Retina (tissue), 1 donor: ENCODE measurements at regions not wholly inside any gene's neighbourhood (a gene's known extent, or its start where the extent isn't known, plus 50 kb on each side); places are given as distances from the start of the nearest gene placed in this dataset.
"Not testable (repeated sequence)": the region's sequence is repeated elsewhere in the genome, so short reads cannot be mapped to it uniquely, and the experiment has no call there.

Experiments
- DNase-seq: peaks from one replicate; pipeline ENCODE4 v3.0.0-alpha.2; 2016

DNA sequence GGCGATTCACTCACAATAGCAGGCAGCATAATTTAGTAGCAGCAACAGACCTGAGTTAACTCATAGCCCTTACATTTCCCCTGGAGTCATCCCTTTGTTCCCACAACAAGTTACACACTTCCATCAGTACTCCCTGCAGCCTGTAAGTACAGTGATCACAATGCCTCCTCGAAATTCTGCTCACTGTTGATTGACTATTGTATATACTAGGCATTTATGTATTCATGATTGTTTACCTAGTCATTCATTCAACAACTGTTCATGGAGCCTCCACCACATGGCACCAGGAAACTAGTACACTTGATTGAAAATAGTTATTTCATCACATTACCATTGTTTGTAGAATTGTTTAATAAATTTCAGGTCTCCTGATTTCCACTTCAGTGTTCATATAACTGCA is 71.4 kb upstream of the P3H2 start:
- DNase-seq: no peak

DNA sequence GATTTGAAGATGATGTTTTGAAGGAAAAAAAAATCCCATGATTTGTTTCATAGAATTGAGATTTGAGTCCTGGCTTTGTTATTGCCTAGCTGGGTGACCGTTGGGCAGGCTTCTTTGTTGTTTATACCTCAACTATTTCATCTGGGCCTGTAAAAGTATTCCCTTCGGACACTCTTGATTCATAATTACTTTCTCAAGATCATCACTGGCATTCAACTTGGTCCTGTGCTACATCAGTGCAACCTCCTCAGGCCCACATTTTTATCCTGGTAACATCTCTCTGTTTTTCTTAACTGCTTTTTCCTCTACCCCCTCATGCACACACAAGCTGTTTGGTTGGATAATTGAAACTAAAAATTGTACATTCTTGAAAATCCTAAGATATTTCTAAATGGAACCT is 67.5 kb upstream of the P3H2 start:
- no peak for DNase-seq

DNA sequence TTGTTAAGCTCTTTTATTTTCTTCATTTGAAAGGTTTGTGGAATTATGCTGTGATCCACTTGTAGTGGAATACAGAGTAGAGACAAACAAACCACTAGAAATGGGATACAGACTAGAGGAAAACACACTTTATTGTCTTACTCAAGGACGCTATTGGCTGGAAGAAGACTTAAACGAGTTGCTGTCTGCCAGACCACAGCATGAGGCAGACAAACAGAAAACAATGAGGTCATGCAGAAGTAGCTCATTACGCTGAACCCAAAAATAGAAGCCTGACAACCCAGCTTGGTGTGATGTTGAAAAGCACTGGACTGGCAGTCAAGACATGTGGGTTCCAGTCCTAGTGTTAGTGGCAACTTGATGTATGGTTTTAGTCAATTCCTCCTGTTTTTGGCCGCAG is 62.4 kb upstream of the P3H2 start:
- DNase-seq: peak; percentile 37

DNA sequence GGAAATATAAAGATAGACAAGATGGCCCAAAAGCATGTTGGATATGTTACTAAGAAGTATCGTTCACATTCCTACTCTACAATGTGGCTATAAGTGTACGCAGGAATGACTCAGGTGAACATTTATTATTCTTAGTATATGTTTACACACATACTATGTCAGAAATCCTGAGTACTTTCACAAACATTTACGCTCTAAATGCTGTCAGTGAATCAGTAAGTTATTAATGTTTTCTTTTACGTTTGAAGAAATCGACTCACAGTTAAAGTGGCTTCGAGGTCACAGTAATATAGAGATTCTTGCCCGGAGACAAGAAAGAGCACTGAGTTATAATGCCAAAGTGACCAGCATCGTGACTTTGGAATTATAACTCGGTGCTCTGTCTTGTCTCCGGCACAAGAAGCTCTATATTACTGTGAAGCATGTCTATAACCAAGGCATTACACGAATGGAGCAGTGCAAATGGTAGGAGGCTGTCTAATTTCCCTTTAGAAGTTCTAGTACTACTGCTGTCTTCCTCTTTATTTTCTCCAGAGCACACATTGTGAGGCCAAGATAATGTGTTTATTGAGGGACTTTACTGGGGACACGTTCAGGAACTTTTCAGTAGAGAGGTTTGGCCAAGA is 61.8 kb upstream of the P3H2 start:
- no peak for DNase-seq

DNA sequence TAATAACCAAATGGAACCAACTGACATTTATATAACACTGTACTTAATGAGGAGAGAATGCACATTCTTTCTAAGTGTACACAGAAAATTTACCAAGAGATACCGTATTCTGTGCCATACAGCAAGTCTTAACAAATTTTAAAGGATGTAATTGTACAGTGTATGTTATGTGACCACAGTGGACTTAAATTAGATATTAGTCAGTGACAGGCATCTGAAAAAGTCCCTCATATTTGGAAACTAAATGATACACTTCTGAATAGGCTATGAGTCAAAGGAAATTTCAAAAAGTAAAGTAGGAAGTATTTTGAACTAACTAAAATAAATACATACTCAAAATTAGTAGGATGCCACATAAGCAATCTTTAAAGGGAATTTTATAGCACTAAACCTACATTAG is 59.6 kb upstream of the P3H2 start:
- no peak for DNase-seq

DNA sequence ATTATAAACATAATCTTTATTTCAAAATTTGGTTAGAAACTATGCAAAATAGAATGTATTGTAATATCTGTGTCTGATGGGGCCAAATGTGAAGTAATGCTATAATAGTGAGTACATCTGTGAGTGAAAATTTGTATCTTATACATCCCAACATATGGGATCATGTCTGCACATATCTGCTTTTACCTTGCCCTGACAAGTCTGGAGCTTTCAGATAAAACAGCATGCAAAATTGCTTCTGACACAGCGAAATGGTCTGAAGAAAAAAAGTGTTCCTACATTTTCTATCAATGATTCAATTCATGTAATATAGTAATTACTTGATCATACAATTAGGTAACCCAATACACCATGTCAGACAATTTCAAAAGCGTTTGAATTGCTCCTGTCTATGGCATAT is 58.1 kb upstream of the P3H2 start:
- DNase-seq: no peak

DNA sequence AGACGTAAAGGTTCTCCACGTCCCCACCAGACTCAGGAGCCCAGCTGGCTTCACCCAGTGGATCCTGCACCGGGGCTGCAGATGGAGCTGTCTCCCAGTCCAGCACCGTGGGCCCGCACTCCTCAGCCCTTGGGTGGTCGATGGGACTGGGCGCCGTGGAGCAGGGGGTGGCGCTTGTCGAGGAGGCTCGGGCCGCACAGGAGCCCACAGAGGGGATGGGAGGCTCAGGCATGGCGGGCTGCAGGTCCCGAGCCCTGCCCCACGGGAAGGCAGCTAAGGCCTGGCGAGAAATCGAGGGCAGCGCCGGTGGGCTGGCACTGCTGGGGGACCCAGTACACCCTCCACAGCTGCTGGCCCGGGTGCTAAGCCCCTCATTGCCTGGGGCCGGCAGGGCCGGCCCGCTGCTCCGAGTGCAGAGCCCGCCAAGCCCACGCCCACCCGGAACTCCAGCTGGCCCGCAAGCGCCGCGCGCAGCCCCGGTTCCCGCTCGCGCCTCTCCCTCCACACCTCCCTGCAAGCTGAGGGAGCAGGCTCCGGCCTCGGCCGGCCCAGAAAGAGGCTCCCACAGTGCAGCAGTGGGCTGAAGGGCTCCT is 56.3 kb upstream of the P3H2 start:
- not testable (repeated sequence) for DNase-seq

DNA sequence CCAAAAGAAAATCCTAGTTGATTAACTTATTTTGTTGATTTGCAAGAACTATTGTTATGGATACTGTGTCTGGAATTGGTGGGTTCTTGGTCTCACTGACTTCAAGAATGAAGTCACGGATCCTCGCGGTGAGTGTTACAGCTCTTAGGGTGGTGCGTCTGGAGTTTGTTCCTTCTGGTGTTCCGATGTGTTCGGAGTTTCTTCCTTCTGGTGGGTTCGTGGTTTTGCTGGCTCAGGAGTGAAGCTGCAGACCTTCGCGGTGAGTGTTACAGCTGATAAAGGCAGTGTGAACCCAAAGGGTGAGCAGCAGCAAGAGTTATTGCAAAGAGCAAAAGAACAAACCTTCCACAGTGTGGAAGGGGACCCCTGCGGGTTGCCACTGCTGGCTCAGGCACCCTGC is 55.4 kb upstream of the P3H2 start:
- not testable (repeated sequence) for DNase-seq

DNA sequence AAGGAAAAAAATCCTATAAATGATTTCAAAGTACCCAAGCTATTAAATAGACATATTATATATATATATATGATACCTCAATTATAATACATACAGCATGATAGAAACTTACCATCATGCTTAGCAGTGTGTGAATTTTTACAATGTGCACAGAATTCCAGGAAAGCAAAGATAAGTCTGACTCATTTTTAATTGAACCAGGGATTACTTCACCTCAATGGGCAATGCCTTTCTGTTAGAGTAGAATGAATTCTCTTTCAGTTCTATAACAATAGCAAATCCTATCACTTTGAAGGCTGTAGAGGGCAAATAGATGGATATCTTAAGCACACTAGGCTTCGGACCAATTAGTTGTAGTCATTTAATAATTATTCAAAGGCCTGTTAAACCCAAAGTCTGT is 54.8 kb upstream of the P3H2 start:
- no peak for DNase-seq

DNA sequence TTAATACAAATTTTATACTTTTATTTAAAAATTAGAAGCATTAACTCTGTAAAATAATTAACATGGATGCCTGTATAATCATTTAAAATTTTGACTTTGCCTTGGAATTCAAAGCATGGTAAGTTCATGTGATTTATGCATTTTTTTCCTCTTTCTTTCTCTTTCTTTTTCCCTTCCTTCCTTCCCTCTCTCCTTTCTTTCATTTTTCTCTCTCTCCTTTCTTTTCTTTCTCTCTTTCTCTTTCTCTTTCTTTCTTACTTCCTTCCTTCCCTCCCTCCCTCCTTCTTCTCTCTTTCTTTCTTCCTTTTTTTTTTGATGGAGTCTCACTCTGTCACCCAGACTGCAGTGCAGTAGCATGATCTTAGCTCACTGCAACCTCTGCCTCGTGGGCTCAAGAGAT is 53.8 kb upstream of the P3H2 start:
- DNase-seq: no peak

DNA sequence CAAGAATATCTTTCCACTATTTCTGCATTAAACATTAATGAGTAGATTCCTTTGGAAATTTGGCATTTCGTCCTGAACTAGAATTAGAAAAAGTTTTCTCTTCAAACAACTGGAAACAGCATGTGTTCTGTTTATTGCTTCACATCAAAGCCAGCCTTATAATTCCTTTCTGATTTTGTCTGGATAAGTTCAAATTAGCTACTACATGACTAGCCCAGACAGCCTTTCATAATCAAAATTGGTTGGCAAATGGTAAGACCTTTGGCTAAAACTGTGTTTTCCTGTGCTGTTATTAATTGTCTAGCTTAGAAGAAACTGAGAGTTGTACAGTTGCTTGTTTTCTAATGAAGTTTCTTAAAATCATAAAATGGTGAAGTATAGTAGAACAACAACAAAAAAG is 52.7 kb upstream of the P3H2 start:
- DNase-seq: no peak

DNA sequence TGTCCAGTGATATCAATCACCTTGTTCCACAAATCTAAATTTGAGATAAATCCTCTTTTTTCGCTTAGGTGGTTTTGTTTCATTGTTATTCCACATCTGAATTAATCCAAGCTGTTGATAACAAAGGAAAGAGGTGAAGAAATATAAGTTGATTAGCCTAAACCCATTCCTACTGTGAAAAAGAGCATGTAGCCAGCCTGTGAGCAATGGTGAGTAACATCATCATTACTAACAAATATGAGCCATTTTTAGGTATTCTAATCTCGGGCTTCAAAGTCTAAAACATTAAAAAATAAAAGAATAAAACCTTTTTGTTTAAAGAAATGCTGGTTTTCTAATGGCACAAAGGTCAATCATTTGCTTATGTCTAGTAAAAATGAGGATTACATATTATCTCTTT is 52.1 kb upstream of the P3H2 start:
- no peak for DNase-seq
